GM19351 (cell line): ENCODE measurements at regions not wholly inside any gene's neighbourhood (a gene's known extent, or its start where the extent isn't known, plus 50 kb on each side); places are given as distances from the start of the nearest gene placed in this dataset.
A peak's percentile ranks its signal among the peaks of the same experiment; 100 is the strongest.

Experiments
- ATAC-seq: cut with Tn5 transposase; IDR thresholded peaks from one replicate; pipeline ENCODE4 v1.9.1; 2021; ENCODE audit warnings: mild to moderate bottlenecking, moderate library complexity; ENCODE audit not compliant: unreplicated experiment

- ATAC-seq, result peak; percentile 77
Measured at GRCh38 chr1:172883387-172883791, 167.4 kb downstream of the TNFSF18 start.

DNA sequence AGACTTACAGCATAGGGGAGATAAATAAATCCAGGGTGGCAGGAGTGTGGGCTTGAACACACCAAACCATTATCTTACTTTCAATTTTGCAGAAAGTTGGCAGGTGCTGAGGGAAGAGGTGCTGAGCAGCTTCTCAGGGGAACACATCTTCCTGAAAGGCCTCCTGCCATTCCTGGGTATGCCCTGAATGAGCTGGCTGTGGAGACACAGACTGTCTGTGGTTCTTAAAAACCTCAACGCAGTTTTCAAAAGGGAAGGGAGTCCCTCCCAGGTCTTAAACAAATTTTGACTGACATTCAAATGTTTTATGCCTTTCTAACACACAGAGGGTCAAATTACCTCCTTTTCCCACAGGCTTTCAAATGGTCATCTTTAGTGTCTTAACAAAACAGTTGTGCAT is 166.9 kb downstream of the TNFSF18 start:
- ATAC-seq, result peak; percentile 27

- no peak for ATAC-seq
Measured at GRCh38 chr1:172885411-172885810, 165.3 kb downstream of the TNFSF18 start.

- ATAC-seq, result no peak
Measured at GRCh38 chr1:172885971-172886370, 164.8 kb downstream of the TNFSF18 start.

DNA sequence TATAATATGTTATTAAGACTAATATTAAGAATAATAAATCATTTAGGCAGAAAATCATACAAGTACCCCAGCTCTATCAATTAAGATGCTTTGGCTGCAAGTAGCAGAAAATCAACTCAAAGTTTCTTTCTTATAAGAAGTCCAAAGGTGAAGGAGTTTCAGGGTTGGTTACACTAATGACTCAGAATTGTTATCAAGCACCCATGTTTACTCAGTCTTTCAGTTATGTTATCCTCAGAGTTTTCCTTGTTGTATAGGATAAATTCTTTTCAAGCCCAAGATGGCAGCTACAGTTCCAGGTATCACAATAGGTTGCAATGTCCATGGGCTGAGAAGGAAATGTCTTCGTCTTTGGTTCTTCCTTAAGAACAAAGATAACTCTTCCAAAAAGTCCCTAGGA is 163.6 kb downstream of the TNFSF18 start:
- no peak for ATAC-seq

DNA sequence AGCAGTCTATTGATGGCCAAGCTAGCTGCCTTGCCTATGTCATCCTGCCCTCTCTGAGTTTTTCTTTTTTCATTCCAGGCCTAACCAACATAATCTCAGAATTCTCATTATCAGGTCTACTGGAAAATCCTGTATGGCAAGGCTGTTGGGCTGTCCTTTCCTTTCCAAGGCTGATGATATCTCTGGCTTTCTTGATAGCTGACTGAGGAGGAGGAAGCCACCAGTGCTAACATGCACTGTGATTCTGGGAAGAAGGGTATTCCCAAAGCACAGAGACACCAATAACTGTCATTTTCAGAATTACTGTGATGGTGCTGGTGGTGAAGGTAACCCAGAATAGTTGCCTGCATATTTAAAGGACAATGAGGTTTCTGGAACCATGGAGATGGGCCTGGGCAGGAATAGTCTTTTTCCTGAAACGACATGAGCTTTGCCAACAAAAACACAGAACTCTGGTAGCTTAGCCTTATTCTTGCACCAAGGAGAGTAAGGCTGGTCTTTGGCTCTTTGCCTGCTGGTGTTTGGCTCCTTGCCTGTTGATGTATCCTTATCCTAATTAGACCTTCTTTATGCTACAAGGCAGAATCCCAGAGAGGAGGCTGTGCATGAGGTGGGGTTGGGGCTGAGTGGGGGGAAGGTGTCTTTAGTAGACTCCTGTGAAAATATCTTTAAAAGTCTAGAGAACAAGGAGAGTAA is 157.4 kb downstream of the TNFSF18 start:
- ATAC-seq, result no peak

DNA sequence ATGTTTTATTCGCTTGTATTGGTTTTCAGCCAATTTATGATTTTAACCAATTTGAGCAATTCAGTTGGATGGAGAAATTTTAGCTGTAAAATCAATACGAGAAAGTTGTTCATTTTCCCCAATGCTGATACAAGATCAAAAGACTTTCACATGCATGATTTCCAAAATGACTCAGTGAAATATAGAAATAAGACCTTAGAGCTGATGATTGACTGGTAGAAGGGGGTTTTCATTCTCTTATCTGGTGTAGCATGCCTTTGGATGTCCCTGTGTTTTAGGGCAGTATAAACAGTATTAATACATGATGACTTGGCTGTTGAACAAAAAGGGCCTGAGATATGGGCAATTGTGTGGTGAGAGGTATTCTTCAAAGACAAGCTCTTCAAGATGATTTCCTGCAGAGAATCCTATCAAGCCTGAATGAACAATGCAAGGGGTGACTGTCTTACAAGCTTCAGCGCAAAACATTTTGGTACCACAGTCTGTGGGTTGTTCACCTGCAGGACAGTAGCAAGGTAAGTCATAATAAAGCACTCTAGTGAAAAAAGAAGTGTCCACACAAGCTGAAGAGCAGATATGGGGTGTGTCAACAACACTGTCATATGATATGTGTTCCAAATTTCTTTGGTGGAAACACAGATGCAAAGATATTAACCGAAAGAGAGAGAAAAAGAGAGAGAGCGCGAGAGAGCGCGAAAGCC is 156.2 kb downstream of the TNFSF18 start:
- ATAC-seq, result no peak

DNA sequence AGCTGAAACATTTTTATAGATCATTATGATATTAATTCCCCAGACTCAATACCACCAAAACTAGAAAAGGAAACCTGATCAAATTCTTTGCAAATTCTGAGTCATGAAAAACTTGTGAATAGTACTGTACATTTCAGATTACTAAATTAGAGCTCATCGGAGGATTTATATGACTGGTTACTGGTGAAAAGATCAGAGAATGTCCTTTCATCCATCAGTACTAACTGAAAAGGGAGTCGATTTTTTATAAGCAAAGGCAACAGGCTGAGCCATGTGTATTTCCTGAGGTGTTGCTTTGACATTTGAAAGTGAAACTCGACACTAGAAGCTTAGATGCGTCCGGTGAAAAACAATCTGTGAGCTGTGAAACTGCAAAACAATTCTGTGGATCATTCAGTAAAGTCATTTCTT is 155.7 kb downstream of the TNFSF18 start:
- peak; percentile 77 for ATAC-seq

- ATAC-seq, result no peak
Measured at GRCh38 chr1:172895761-172896160, 155.0 kb downstream of the TNFSF18 start.

- ATAC-seq, result no peak
Measured at GRCh38 chr1:172897738-172898137, 153.0 kb downstream of the TNFSF18 start.

DNA sequence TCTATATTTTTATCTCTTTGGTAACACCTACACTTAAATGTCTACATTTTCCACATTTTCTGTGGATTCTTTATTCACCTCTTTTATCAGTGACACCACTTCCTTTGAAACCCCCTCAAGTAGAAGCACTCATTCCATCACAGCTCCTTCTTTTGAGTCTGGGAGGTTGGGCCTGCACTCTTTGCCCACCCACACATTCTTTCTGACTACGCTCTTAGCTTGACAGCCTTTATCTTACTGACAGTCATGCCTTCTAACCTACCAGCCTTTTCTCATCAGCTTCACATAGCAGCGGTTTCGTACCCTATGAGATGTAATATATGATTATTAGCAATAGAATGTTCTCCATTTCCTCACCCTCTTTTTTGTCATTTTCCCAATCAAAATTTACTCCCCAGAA is 151.9 kb downstream of the TNFSF18 start:
- no peak for ATAC-seq

GRCh38 chr1:172900376-172900997 is 150.3 kb downstream of the TNFSF18 start:
- no peak for ATAC-seq

DNA sequence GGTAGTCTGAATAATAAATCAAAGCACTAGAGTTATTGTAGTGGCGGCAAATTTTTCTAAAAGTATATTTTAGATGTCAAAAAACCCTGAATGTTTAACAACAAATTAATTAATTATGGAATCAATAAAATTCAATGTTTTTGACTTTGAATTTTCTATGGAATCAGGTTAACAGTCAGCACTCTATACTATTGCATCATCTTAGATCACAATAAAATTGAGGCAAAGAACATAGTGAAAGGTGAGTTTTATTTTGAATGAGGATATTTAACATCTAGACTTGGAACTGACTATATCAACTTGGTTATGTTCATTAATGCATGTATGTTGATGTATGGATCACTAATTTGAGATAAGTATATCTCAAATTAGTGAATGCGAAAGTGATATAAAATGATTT is 148.5 kb downstream of the TNFSF18 start:
- ATAC-seq, result no peak

DNA sequence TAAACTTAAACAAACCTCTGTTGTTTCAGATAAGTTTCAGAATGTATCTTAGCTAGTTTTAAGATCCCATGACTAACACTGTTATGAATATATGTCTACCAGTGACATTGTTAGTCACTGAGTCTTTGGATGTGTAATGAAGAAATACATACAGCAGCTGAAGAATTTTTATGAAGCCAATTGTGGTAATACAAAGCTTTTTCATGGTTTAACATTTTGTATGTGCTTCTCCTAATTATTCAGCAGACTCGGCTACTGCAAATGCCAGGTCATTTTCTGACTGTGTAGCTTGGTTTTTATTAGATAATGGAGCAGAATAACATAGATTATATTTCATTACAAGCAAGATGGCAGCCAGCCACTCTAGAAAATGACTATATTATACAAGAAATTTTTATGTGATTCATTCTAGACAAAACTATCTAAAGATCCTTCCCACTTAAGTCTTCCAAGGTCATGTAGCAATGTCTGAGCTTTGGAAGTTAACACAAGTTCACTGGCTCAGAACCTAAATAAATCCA is 147.8 kb downstream of the TNFSF18 start:
- ATAC-seq, result no peak

DNA sequence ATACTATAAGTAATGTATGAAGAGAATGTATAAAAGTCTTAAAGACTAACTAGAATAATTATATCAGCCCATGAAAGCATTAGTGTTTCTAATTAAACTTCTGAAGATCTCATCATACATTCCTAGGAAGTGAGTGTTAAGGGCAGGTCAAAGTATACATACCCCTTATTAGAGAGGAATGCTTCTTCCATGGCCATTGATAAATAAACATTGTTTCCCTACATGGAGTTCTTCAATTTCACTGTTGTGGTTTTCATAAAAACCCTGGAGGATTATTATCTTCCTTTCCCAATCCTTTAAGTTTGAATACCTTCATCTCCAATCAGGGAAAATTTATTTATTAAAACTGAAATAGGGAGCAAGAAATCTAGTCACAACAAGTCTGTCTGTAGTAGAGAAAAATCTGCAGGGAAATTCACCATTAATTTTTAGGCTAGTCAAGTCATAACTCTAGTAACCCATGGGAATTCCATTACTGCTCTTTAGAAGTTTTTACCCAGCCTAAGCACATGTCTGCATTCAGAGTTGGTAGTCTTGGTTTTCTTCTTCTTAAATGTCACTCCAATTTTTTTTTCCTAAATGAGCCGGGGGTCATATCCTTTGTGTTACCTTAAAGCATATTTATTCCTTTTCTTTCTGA is 147.0 kb downstream of the TNFSF18 start:
- no peak for ATAC-seq

DNA sequence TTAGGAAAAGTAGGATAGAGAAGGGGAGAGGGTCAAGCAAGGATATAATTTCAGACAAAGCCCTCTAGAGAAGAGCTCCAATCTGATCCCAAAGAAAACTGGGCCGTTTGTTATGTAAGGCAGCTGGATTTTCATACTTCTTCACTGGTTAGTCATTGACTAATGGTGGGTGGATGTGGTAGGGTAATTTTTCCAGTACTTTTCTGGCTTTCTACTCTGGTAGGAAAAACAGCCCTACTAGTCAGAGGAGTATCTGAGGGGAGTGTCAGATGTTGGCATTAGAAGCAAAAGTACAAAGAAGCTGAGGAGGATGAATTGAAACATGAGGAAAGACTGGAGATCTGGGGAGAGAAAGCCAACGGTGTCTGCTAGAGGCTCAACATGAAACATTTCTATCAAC is 145.3 kb downstream of the TNFSF18 start:
- no peak for ATAC-seq

DNA sequence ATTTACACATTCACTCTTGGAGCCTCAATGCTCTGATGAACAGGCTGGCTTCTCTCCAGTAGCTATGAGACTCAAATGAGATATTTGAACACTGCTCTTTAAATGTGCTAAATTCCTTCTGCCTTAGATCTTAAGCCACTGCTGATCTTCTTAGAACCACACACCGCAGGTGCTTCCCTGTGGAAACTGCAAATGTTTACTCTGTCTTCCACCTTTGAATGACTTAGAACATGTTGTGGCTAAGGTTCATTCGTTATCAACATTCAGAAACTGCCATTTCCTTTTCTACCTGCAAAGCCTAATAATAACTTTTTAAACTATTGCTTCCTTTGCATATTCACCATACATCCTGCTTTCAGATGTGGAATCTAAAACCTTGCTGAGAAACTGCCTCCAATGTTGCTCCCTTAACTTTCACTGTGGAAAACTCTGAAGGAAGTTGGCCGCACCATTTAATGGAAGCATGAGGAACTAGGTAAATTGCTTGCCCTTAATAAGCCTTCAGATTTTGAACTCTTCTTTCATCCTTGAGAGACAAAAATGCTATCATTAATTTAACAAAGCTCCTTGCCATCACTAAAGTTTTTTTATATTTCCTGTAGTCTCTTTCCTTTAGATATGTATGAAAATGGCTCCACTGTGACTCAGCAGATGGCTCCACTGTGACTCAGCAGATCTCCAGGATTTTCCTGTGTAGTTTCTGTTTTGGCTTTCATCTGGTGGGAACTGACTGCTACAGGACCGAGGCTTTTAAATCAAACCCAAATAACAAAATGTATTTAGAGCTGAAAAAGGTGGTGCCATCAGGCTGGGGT is 143.8 kb downstream of the TNFSF18 start:
- no peak for ATAC-seq

- ATAC-seq, result no peak
Measured at GRCh38 chr1:172907834-172908326, 142.9 kb downstream of the TNFSF18 start.

DNA sequence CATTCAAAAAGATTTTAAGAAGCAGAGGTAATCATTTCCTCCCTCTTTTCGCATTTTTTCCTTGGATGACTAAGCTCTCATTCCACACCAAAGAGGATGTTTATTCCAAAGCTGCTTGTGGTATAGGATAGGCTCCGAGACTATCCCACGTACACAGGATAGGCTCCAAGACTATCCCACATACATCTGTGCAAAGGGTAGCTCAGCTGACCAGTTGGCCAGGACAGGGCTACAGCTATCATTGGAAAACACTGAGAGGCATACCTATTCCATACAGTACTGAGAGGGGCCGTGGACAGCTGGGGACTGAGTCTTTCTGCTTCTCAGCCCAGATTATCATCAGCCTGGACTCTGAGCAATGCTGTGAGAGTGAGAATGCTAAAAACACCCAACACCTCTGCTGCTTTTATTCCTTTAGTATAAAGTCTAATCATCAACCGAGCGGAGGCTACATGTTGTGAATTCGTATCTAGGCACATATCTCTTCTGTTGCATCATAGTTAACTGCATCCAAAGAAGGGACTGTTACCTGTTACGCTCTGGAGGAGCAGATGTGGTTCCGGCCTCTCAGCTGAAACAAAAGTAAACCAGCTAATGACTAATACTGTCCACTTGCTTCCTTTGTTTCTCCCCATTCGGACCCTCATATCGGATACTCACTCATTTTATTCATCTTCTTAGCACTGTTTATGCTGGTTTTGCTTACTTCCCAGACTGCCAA is 141.0 kb downstream of the TNFSF18 start:
- ATAC-seq, result no peak

DNA sequence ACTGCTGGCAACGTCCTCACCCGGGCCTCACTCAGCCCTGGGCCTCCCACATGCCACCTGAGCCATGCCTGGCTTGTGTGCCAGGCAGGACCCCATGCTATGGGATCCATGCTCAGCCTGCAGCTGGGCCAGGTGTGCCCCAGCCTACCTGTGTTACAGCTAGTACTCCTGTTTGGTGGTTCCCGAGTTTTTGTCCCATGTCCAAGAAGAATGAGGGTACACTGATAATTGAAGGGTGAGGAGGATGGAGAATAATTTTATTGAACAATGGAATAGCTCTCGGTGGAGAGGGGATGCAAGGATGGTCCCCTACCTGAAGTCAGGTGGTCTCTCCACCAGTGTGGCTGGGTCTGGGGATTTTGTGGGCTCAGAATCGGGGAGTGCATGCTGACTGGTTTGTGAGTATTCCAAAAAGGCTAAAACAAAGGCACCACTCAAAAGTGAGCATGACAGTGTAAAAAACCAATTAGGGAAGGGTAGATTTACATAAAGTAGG is 137.9 kb downstream of the TNFSF18 start:
- ATAC-seq, result no peak
